ENCODE measurements at regions not wholly inside any gene's neighbourhood (a gene's known extent, or its start where the extent isn't known, plus 50 kb on each side); places are given as distances from the start of the nearest gene placed in this dataset.

DNA sequence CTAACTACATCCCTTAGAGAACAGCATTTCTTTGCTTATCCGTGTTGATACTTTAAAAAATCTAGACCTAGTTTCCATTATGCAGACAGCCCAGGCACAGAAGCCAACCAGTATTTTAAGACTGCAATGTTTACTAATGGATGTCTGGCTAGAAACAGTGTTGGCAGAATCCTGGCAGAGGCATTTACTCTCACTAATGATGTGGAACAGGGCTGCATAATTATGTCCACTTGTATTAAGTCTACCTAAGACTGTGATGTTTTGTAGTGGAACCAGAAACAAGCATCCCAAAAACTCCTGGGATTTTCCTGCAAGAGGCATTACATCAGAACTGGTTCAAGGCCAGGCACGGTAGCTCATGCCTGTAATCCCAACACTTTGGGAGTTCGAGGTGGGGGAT lies 50.2 kb upstream of the PICALM start:
- DNase-seq (ENCODE audit: low spot score) = no peak

All from putamen (tissue), 1 donor.